ENCODE measurements at regions not wholly inside any gene's neighbourhood (a gene's known extent, or its start where the extent isn't known, plus 50 kb on each side); places are given as distances from the start of the nearest gene placed in this dataset.
"Not testable (repeated sequence)": the region's sequence is repeated elsewhere in the genome, so short reads cannot be mapped to it uniquely, and the experiment has no call there.

- CTCF ChIA-PET (ENCODE audit: partially characterized antibody): no interaction called here
- Mint-ChIP-seq H3K4me1 (no peaks in the 10 kb centered on the region), H3K27ac (no peak overlapping the region), H3K36me3 (no peaks in the 10 kb centered on the region), H3K27me3 (no peaks in the 10 kb centered on the region), H3K4me3 (no peak overlapping the region), H3K9me3 (peaks cover 0 to 19% (median 8%) of the 10 kb centered on the region in 8 donors)
- intact Hi-C loops (cut with micrococcal nuclease): no loop called here
- POLR2A ChIA-PET (ENCODE audit: partially characterized antibody): no interaction called here
- Histone ChIP-seq H3K36me3 (ENCODE audit: insufficient read depth, low read length) (no peaks in the 10 kb centered on the region), H3K4me3 (ENCODE audit: low read length in 2 of 2) (no peak overlapping the region), H3K4me1 (ENCODE audit: insufficient read depth, low read length) (no peaks in the 10 kb centered on the region), H3K27ac (ENCODE audit: low read depth, low read length) (no peak overlapping the region), H3K9me3 (ENCODE audit: control insufficient read depth in 1 of 2, low read length in 2 of 2) (peaks cover 0 to 3% of the 10 kb centered on the region in 2 donors), H3K27me3 (ENCODE audit: insufficient read depth, low read length) (no peaks in the 10 kb centered on the region)
- DNase-seq: no peak
Observed at GRCh38 chr5:15283076-15283475, 216.9 kb upstream of the FBXL7 start.

DNA sequence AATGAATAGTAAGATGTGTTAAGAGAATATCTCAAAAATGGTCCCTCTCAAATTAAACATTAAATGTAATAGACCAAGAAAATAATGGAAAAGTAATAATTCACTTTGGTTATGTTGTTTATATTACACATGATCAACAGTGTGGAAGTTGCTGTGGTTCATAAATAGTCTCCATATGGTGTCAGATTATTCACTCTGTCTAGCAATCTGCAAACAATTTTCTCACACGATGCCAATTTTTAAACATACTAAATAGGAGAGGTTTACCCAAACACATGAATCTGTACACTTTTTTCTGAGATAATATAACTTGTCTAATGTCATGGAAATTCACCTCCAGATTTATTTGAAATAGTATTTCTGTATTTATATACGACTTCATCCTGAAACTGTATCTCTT is 217.4 kb upstream of the FBXL7 start:
- no peaks in the 10 kb centered on the region for H3K4me1 ChIP-seq (ENCODE audit: insufficient read depth, low read length)
- intact Hi-C loops (cut with micrococcal nuclease): no loop called here
- POLR2A ChIA-PET (ENCODE audit: partially characterized antibody): no interaction called here
- Mint-ChIP-seq H3K4me1 (no peaks in the 10 kb centered on the region), H3K27ac (no peak overlapping the region), H3K4me3 (no peak overlapping the region), H3K36me3 (no peaks in the 10 kb centered on the region), H3K9me3 (peaks cover 0 to 22% (median 10%) of the 10 kb centered on the region in 8 donors), H3K27me3 (no peaks in the 10 kb centered on the region)
- H3K36me3 ChIP-seq (ENCODE audit: insufficient read depth, low read length): no peaks in the 10 kb centered on the region
- H3K27ac ChIP-seq (ENCODE audit: low read depth, low read length): no peak overlapping the region
- no peak overlapping the region for H3K4me3 ChIP-seq (ENCODE audit: low read length in 2 of 2)
- CTCF ChIA-PET (ENCODE audit: partially characterized antibody): no interaction called here
- H3K9me3 ChIP-seq (ENCODE audit: control insufficient read depth in 1 of 2, low read length in 2 of 2): peaks cover 0 to 3% of the 10 kb centered on the region in 2 donors
- H3K27me3 ChIP-seq (ENCODE audit: insufficient read depth, low read length): no peaks in the 10 kb centered on the region
- no peak for DNase-seq

GRCh38 chr5:15271596-15271995 is 228.4 kb upstream of the FBXL7 start:
- H3K9me3 Mint-ChIP-seq: peaks cover 2 to 35% (median 12%) of the 10 kb centered on the region in 8 donors
- POLR2A ChIA-PET (ENCODE audit: partially characterized antibody); H3K4me1 Mint-ChIP-seq: not testable (repeated sequence)

GRCh38 chr5:15267966-15268365 is 232.0 kb upstream of the FBXL7 start:
- POLR2A ChIA-PET (ENCODE audit: partially characterized antibody): no interaction called here
- Histone ChIP-seq H3K4me3 (ENCODE audit: low read length in 2 of 2) (no peak overlapping the region), H3K36me3 (ENCODE audit: insufficient read depth, low read length) (no peaks in the 10 kb centered on the region), H3K27ac (ENCODE audit: low read depth, low read length) (no peak overlapping the region), H3K27me3 (ENCODE audit: insufficient read depth, low read length) (no peaks in the 10 kb centered on the region), H3K9me3 (ENCODE audit: control insufficient read depth in 1 of 2, low read length in 2 of 2) (no peaks in the 10 kb centered on the region), H3K4me1 (ENCODE audit: insufficient read depth, low read length) (no peaks in the 10 kb centered on the region)
- H3K9me3 Mint-ChIP-seq: peaks cover 2 to 34% (median 11%) of the 10 kb centered on the region in 8 donors
- no peak for DNase-seq
- no peaks in the 10 kb centered on the region for H3K36me3 Mint-ChIP-seq
- H3K4me3 Mint-ChIP-seq: no peak overlapping the region
- H3K27me3 Mint-ChIP-seq: peaks cover 0 to 2% of the 10 kb centered on the region in 2 donors
- H3K27ac Mint-ChIP-seq: no peak overlapping the region
- intact Hi-C loops (cut with micrococcal nuclease): no loop called here
- CTCF ChIA-PET (ENCODE audit: partially characterized antibody): no interaction called here
- H3K4me1 Mint-ChIP-seq: no peaks in the 10 kb centered on the region

More at GRCh38 chr5:15271596-15271995, 228.4 kb upstream of the FBXL7 start:
- H3K27me3 Mint-ChIP-seq; H3K4me3 Mint-ChIP-seq; H3K4me1 ChIP-seq (ENCODE audit: insufficient read depth, low read length); CTCF ChIA-PET (ENCODE audit: partially characterized antibody); H3K36me3 ChIP-seq (ENCODE audit: insufficient read depth, low read length); H3K9me3 ChIP-seq (ENCODE audit: control insufficient read depth in 1 of 2, low read length in 2 of 2); intact Hi-C loops (cut with micrococcal nuclease); H3K27me3 ChIP-seq (ENCODE audit: insufficient read depth, low read length); H3K27ac Mint-ChIP-seq; DNase-seq; H3K4me3 ChIP-seq (ENCODE audit: low read length in 2 of 2); H3K27ac ChIP-seq (ENCODE audit: low read depth, low read length); H3K36me3 Mint-ChIP-seq: not testable (repeated sequence)

GRCh38 chr5:15266841-15267240 is 233.1 kb upstream of the FBXL7 start:
- Mint-ChIP-seq H3K4me3 (no peak overlapping the region), H3K36me3 (no peaks in the 10 kb centered on the region), H3K9me3 (peaks cover 2 to 34% (median 13%) of the 10 kb centered on the region in 8 donors), H3K27me3 (peaks cover 0 to 2% of the 10 kb centered on the region in 2 donors), H3K4me1 (no peaks in the 10 kb centered on the region), H3K27ac (no peak overlapping the region)
- no peak overlapping the region for H3K4me3 ChIP-seq (ENCODE audit: low read length in 2 of 2)
- intact Hi-C loops (cut with micrococcal nuclease): no loop called here
- H3K36me3 ChIP-seq (ENCODE audit: insufficient read depth, low read length): no peaks in the 10 kb centered on the region
- H3K27ac ChIP-seq (ENCODE audit: low read depth, low read length): no peak overlapping the region
- H3K27me3 ChIP-seq (ENCODE audit: insufficient read depth, low read length): no peaks in the 10 kb centered on the region
- DNase-seq: no peak
- CTCF ChIA-PET (ENCODE audit: partially characterized antibody): no interaction called here
- POLR2A ChIA-PET (ENCODE audit: partially characterized antibody): no interaction called here
- no peaks in the 10 kb centered on the region for H3K9me3 ChIP-seq (ENCODE audit: control insufficient read depth in 1 of 2, low read length in 2 of 2)
- no peaks in the 10 kb centered on the region for H3K4me1 ChIP-seq (ENCODE audit: insufficient read depth, low read length)

GRCh38 chr5:15266229-15266628 is 233.8 kb upstream of the FBXL7 start:
- Mint-ChIP-seq H3K27ac (no peak overlapping the region), H3K9me3 (peaks cover 2 to 34% (median 13%) of the 10 kb centered on the region in 8 donors), H3K27me3 (peaks cover 0 to 2% of the 10 kb centered on the region in 2 donors), H3K4me3 (no peak overlapping the region), H3K36me3 (no peaks in the 10 kb centered on the region), H3K4me1 (no peaks in the 10 kb centered on the region)
- Histone ChIP-seq H3K4me3 (ENCODE audit: low read length in 2 of 2) (no peak overlapping the region), H3K9me3 (ENCODE audit: control insufficient read depth in 1 of 2, low read length in 2 of 2) (no peaks in the 10 kb centered on the region), H3K27ac (ENCODE audit: low read depth, low read length) (no peak overlapping the region), H3K4me1 (ENCODE audit: insufficient read depth, low read length) (no peaks in the 10 kb centered on the region), H3K27me3 (ENCODE audit: insufficient read depth, low read length) (no peaks in the 10 kb centered on the region), H3K36me3 (ENCODE audit: insufficient read depth, low read length) (no peaks in the 10 kb centered on the region)
- intact Hi-C loops (cut with micrococcal nuclease): no loop called here
- ChIA-PET POLR2A (ENCODE audit: partially characterized antibody) (no interaction called here), CTCF (ENCODE audit: partially characterized antibody) (no interaction called here)
- no peak for DNase-seq

DNA sequence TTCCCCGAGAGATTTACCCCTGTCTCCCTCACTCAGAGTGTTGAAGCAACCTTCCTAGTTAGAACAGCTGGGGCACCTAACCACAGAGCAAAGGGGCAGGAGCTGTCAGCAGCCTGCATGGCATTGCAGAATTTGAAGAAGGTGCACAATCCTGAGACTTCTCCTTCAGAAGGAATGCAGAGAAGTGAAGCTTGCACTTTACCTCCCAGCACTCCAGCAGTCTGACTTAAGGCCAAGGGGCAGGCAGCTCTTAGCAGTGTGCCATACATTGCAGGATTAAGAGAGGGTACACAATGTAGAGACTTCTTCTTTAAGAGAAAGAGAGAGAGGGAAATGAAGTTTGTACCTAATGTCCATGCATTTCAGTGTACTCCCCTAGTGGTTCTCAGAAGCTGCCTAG is 236.0 kb upstream of the FBXL7 start:
- no peaks in the 10 kb centered on the region for H3K9me3 ChIP-seq (ENCODE audit: control insufficient read depth in 1 of 2, low read length in 2 of 2)
- no peak for DNase-seq
- POLR2A ChIA-PET (ENCODE audit: partially characterized antibody): no interaction called here
- intact Hi-C loops (cut with micrococcal nuclease): no loop called here
- no peak overlapping the region for H3K4me3 ChIP-seq (ENCODE audit: low read length in 2 of 2)
- no peaks in the 10 kb centered on the region for H3K27me3 ChIP-seq (ENCODE audit: insufficient read depth, low read length)
- Mint-ChIP-seq H3K4me3 (no peak overlapping the region), H3K27ac (no peak overlapping the region), H3K27me3 (peaks cover 0 to 2% of the 10 kb centered on the region in 2 donors), H3K4me1 (no peaks in the 10 kb centered on the region), H3K36me3 (no peaks in the 10 kb centered on the region), H3K9me3 (peaks cover 2 to 20% (median 8%) of the 10 kb centered on the region in 8 donors)
- no peak overlapping the region for H3K27ac ChIP-seq (ENCODE audit: low read depth, low read length)
- H3K4me1 ChIP-seq (ENCODE audit: insufficient read depth, low read length): no peaks in the 10 kb centered on the region
- CTCF ChIA-PET (ENCODE audit: partially characterized antibody): no interaction called here
- no peaks in the 10 kb centered on the region for H3K36me3 ChIP-seq (ENCODE audit: insufficient read depth, low read length)

DNA sequence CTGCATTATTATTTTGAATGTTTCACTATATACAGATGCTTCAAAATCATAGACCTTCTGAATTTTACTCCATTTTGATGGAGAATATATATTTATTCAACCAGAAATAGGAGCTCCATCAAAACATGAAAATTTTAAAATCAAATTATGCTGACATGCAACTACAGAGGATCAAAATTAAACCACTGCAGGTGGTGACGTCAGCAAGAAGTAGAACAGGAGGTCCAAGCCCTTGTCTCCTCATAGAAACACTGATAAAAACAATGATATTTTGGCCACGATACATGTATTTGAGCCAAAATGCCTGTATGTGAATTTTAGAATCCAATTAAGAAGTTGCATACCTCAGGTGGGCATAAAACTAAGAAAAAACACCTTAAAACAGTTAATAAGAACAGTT is 236.6 kb upstream of the FBXL7 start:
- Mint-ChIP-seq H3K4me1 (no peaks in the 10 kb centered on the region), H3K4me3 (no peak overlapping the region), H3K36me3 (no peaks in the 10 kb centered on the region), H3K27me3 (peaks cover 0 to 2% of the 10 kb centered on the region in 2 donors), H3K27ac (no peak overlapping the region), H3K9me3 (peaks cover 0 to 17% (median 5%) of the 10 kb centered on the region in 8 donors)
- ChIA-PET CTCF (ENCODE audit: partially characterized antibody) (no interaction called here), POLR2A (ENCODE audit: partially characterized antibody) (no interaction called here)
- Histone ChIP-seq H3K9me3 (ENCODE audit: control insufficient read depth in 1 of 2, low read length in 2 of 2) (no peaks in the 10 kb centered on the region), H3K27ac (ENCODE audit: low read depth, low read length) (no peak overlapping the region), H3K27me3 (ENCODE audit: insufficient read depth, low read length) (no peaks in the 10 kb centered on the region), H3K4me3 (ENCODE audit: low read length in 2 of 2) (no peak overlapping the region), H3K36me3 (ENCODE audit: insufficient read depth, low read length) (no peaks in the 10 kb centered on the region), H3K4me1 (ENCODE audit: insufficient read depth, low read length) (no peaks in the 10 kb centered on the region)
- intact Hi-C loops (cut with micrococcal nuclease): no loop called here
- DNase-seq: no peak

All from CD4-positive, alpha-beta memory T cell (primary cell).